Keratinocyte (primary cell): ENCODE measurements at regions not wholly inside any gene's neighbourhood (a gene's known extent, or its start where the extent isn't known, plus 50 kb on each side); places are given as distances from the start of the nearest gene placed in this dataset.

ENCODE experiments used
- CTCF ChIP-seq, 3 experiments: IDR thresholded peaks in 1 of 3; conservative IDR thresholded peaks in 1 of 3; optimal IDR thresholded peaks in 1 of 3; 2 replicates in 2 of 3; 3 replicates in 1 of 3; pipeline versions ENCODE3 to v1.5.1; 2011; ENCODE audit warnings: low read length in 3 of 3, mild to moderate bottlenecking in 3 of 3, moderate library complexity in 2 of 3, control low read depth in 1 of 3, inconsistent platforms in 1 of 3; ENCODE audit not compliant: insufficient read depth in 2 of 3; ENCODE audit errors: extremely low read depth in 1 of 3
- EZH2 ChIP-seq: IDR thresholded peaks from one replicate; pipeline ENCODE4 v1.6.1; 2012; ENCODE audit warnings: inconsistent platforms, mild to moderate bottlenecking, low read length, moderate library complexity

GRCh38 chr13:26895081-26895807, 134.7 kb upstream of the GPR12 start:
- no peak for TF ChIP-seq EZH2
- no peak for TF ChIP-seq CTCF (optimal IDR thresholded peaks at IDR 0.05 in 1 of 3, IDR thresholded peaks at IDR 0.05 in 1 of 3, conservative IDR thresholded peaks at IDR 0.05 in 1 of 3; ENCODE audit: extremely low read depth in 1 of 3, insufficient read depth in 2 of 3, low read length in 3 of 3)
